BLaER1 (cell line): ENCODE measurements at regions not wholly inside any gene's neighbourhood (a gene's known extent, or its start where the extent isn't known, plus 50 kb on each side); places are given as distances from the start of the nearest gene placed in this dataset.
"Not testable (repeated sequence)": the region's sequence is repeated elsewhere in the genome, so short reads cannot be mapped to it uniquely, and the experiment has no call there.

Experiments used
- H3K27ac ChIP-seq: shearing (Covaris generic); formaldehyde crosslinking; 2 replicates; pipeline ENCODE4 v1.8.1; 2022
- H3K27me3 ChIP-seq: shearing (Covaris generic); formaldehyde crosslinking; 2 replicates; pipeline ENCODE4 v1.8.1; 2022
- H3K36me3 ChIP-seq: shearing (Covaris generic); formaldehyde crosslinking; 2 replicates; pipeline ENCODE4 v1.8.1; 2022
- H3K4me1 ChIP-seq: shearing (Covaris generic); formaldehyde crosslinking; 2 replicates; pipeline ENCODE4 v1.8.1; 2022
- H3K4me2 ChIP-seq: shearing (Covaris generic); formaldehyde crosslinking; 2 replicates; pipeline ENCODE4 v1.8.1; 2022
- H3K4me3 ChIP-seq: shearing (Covaris generic); formaldehyde crosslinking; 2 replicates; pipeline ENCODE4 v1.8.1; 2022
- H3K9ac ChIP-seq: shearing (Covaris generic); formaldehyde crosslinking; 2 replicates; pipeline ENCODE4 v1.8.1; 2022
- H3K9me3 ChIP-seq: shearing (Covaris generic); formaldehyde crosslinking; 2 replicates; pipeline ENCODE4 v1.8.1; 2022
- H4K20me1 ChIP-seq: shearing (Covaris generic); formaldehyde crosslinking; 2 replicates; pipeline ENCODE4 v1.8.1; 2022
- Cebpa-rat ChIP-seq: shearing (Covaris generic); IDR thresholded peaks from 2 replicates; pipeline ENCODE4 v1.8.1; 2022

GRCh38 chr1:66424530-66424929, 109.4 kb upstream of the SGIP1 start:
- not testable (repeated sequence) for H3K27me3 ChIP-seq, H3K9ac ChIP-seq, H3K4me3 ChIP-seq, H3K4me1 ChIP-seq, H3K4me2 ChIP-seq, H3K36me3 ChIP-seq, H4K20me1 ChIP-seq, H3K27ac ChIP-seq
- peaks cover 44% of the 10 kb centered on the region for H3K9me3 ChIP-seq

DNA sequence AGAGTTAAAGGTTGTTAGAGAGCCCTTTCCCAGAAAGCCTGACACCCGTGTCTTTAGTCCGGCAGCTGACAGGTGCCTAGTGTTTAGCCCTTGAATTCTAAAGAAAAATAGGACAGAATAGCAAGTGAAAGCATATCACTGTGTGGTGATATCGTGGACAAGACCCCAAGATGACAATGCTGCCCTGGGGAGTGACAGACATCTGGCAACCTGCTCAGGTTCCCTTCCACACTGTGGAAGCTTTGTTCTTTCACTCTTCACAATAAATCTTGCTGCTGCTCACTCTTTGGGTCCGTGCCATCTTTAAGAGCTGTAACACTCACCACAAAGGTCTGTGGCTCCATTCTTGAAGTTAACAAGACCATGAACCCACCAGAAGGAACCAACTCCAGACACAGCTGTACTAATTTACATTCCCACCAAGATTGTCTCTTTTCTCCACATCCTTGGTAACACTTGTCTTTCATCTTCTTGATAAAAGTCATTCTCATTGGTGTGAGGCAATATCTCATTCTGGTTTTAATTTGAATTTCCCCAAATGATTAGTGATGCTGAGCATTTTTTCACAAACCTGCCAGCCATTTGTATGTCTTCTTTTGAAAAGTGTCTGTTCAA, 107.6 kb upstream of the SGIP1 start:
- no peak overlapping the region for H3K4me2 ChIP-seq
- H3K4me1 ChIP-seq: no peaks in the 10 kb centered on the region

DNA sequence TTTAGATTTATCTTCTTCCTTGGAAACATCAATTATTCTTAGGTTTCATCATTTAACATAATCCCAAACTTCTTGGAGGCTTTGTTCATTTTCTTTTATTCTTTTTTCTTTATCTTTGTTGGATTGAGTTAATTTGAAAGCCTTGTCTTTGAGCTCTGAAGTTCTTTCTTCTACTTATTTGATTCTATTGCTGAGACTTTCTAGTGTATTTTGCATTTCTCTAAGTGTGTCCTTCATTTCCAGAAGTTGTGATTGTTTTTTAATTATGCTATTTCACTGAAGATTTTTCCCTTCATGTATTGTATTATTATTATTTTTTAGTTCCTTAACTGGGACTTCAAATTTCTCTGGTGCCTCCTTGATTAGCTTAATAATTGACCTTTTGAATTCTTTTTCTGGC, 103.1 kb upstream of the SGIP1 start:
- not testable (repeated sequence) for H3K4me3 ChIP-seq, H3K4me2 ChIP-seq, H3K4me1 ChIP-seq, H3K9ac ChIP-seq, H3K27ac ChIP-seq, H4K20me1 ChIP-seq, H3K27me3 ChIP-seq, H3K36me3 ChIP-seq
- H3K9me3 ChIP-seq: peaks cover 52% of the 10 kb centered on the region

More for the DNA sequence above, 107.6 kb upstream of the SGIP1 start:
- Histone ChIP-seq H3K27me3 (no peaks in the 10 kb centered on the region), H3K9me3 (peaks cover 59% of the 10 kb centered on the region), H3K36me3 (no peaks in the 10 kb centered on the region), H3K27ac (no peak overlapping the region), H4K20me1 (no peaks in the 10 kb centered on the region), H3K4me3 (no peak overlapping the region), H3K9ac (no peak overlapping the region)
- TF ChIP-seq Cebpa-rat: no peak

GRCh38 chr1:66431999-66432398, 102.0 kb upstream of the SGIP1 start:
- Histone ChIP-seq H3K9me3 (peaks cover 52% of the 10 kb centered on the region), H3K27me3 (no peaks in the 10 kb centered on the region), H3K36me3 (no peaks in the 10 kb centered on the region), H3K9ac (no peak overlapping the region), H3K4me1 (peaks cover 10% of the 10 kb centered on the region), H3K4me3 (no peak overlapping the region), H3K4me2 (peak overlapping the region; percentile 39; the same call in 1 of the 2 replicates), H4K20me1 (no peaks in the 10 kb centered on the region), H3K27ac (no peak overlapping the region)
- no peak for TF ChIP-seq Cebpa-rat

DNA sequence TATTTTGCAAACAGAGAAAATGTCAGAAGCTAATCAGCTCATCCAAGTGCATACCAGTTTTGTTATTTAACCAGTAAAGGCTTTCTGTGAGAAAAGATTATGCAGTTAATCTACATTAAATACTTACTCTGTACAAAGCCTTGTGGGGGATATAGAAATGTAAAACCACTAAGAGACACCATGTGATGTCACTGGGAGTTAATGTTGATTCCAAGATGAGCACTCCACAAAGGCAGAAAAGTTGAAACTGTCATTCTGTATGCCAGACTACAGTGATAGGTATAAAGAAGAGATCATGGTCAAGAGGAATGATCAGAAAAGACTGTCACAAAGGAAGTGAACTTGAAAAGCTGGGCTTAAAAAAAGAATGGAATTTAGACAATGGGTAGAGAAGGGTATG, 100.3 kb upstream of the SGIP1 start:
- Histone ChIP-seq H3K36me3 (no peaks in the 10 kb centered on the region), H3K9ac (no peak overlapping the region), H3K27me3 (no peaks in the 10 kb centered on the region), H3K4me1 (peaks cover 13% of the 10 kb centered on the region), H3K9me3 (peaks cover 37% of the 10 kb centered on the region), H3K4me2 (no peak overlapping the region), H3K4me3 (no peak overlapping the region), H3K27ac (no peak overlapping the region), H4K20me1 (no peaks in the 10 kb centered on the region)
- no peak for TF ChIP-seq Cebpa-rat

DNA sequence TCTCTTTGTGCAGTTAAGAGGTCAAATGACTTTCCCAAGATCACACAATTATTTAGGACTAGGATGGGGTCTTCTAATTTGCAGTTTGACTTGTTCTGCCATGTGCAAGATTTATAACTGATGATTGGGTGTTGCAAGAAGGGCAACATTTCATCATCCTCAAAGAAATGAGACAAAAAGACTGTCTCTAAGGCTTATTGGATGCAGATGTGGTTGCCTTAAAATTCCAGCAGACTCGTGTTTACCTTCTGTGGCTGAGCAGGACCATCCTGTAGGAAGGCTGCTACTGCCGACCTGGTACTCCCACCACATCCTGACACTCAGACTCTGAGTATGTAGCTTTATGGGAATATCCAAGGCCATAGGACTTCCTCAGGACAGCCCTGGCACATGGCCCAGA, 99.9 kb upstream of the SGIP1 start:
- H3K4me2 ChIP-seq: no peak overlapping the region
- no peaks in the 10 kb centered on the region for H3K27me3 ChIP-seq
- no peak overlapping the region for H3K4me3 ChIP-seq
- no peaks in the 10 kb centered on the region for H3K36me3 ChIP-seq
- no peak overlapping the region for H3K9ac ChIP-seq
- H3K4me1 ChIP-seq: peaks cover 18% of the 10 kb centered on the region
- H3K27ac ChIP-seq: no peak overlapping the region
- H4K20me1 ChIP-seq: no peaks in the 10 kb centered on the region
- TF ChIP-seq Cebpa-rat: no peak
- H3K9me3 ChIP-seq: peaks cover 32% of the 10 kb centered on the region

DNA sequence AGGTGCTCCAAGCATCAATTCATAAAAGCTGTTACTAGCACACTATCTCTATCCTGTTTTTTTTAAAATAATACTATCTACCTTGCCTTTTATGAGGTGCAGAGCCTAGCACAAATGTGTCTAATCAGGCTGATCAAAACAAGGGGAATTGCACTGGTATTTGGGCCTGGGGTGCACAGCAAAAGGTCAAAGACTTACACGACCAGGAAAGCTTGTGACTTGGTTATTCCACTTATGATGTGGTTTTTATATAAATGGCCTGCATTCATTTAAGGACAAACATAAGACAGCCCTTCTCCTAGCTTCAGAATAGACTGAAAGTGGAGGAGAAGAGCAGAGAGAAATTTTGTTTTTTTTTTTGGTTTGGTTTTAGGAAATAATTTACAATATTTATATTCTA, 98.4 kb upstream of the SGIP1 start:
- Histone ChIP-seq H3K27me3 (no peaks in the 10 kb centered on the region), H3K4me1 (peaks cover 29% of the 10 kb centered on the region), H3K9me3 (peaks cover 18% of the 10 kb centered on the region), H3K4me2 (no peak overlapping the region), H3K9ac (no peak overlapping the region), H3K27ac (no peak overlapping the region), H3K4me3 (no peak overlapping the region), H4K20me1 (no peaks in the 10 kb centered on the region), H3K36me3 (no peaks in the 10 kb centered on the region)
- no peak for TF ChIP-seq Cebpa-rat

DNA sequence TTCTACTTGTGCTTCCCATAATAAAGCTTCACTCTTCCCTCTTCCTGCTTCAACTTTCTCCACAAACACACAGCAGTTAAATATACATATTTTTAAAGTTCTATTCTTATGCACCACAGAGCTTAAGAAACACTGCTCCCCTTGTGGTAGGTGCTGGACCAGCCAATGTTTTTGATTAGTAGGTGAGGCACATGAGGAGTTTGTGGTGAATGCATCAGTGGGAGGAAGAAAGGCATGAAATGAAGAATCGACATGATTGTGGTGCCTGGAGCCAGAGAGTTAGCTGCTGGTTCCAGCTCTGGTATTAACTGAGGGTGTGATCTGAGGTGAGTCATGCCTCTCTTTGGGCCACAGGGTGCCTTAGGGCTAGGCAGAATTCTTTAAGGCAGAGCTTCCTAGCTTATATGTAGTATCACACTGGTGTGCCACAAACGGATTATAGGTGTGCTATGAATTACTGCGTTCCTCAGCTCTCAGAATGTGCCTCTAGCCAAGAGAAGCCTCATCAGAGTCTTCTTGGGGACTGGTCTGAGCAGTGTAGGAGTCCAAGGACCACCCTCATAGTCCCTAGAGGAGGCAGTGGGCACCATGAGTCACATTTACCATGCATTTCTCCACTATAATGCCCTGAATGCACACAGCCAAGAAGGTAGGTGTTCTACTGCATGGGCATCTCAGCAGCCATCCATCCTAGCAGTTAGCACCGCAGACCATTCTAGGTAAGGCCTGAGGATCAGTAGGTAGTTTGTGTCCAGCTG, 97.4 kb upstream of the SGIP1 start:
- TF ChIP-seq Cebpa-rat: no peak
- peaks cover 29% of the 10 kb centered on the region for H3K4me1 ChIP-seq
- no peaks in the 10 kb centered on the region for H3K27me3 ChIP-seq
- no peak overlapping the region for H3K9ac ChIP-seq
- no peak overlapping the region for H3K4me2 ChIP-seq
- no peak overlapping the region for H3K4me3 ChIP-seq
- peaks cover 8% of the 10 kb centered on the region for H3K9me3 ChIP-seq
- no peak overlapping the region for H3K27ac ChIP-seq
- no peaks in the 10 kb centered on the region for H3K36me3 ChIP-seq
- no peaks in the 10 kb centered on the region for H4K20me1 ChIP-seq

- Histone ChIP-seq H3K4me1 (peaks cover 24% of the 10 kb centered on the region), H3K27ac (no peak overlapping the region), H3K4me2 (no peak overlapping the region)
These were observed 96.9 kb upstream of the SGIP1 start for GRCh38 chr1:66437136-66437401.

GRCh38 chr1:66438062-66438461, 95.9 kb upstream of the SGIP1 start:
- Histone ChIP-seq H3K27me3 (no peaks in the 10 kb centered on the region), H3K9me3 (no peaks in the 10 kb centered on the region), H3K4me1 (peaks cover 20% of the 10 kb centered on the region), H3K27ac (no peak overlapping the region), H3K4me3 (no peak overlapping the region), H3K36me3 (no peaks in the 10 kb centered on the region), H4K20me1 (no peaks in the 10 kb centered on the region), H3K9ac (no peak overlapping the region), H3K4me2 (no peak overlapping the region)
- no peak for TF ChIP-seq Cebpa-rat

More at GRCh38 chr1:66437136-66437401, 96.9 kb upstream of the SGIP1 start:
- no peaks in the 10 kb centered on the region for H3K36me3 ChIP-seq
- H3K4me3 ChIP-seq: no peak overlapping the region
- TF ChIP-seq Cebpa-rat: no peak
- H3K27me3 ChIP-seq: no peaks in the 10 kb centered on the region
- H4K20me1 ChIP-seq: no peaks in the 10 kb centered on the region
- H3K9ac ChIP-seq: no peak overlapping the region
- peaks cover 3% of the 10 kb centered on the region; the same call in 1 of the 2 replicates for H3K9me3 ChIP-seq
